ENCODE measurements at regions not wholly inside any gene's neighbourhood (a gene's known extent, or its start where the extent isn't known, plus 50 kb on each side); places are given as distances from the start of the nearest gene placed in this dataset.

GRCh38 chr6:1515280-1515679, 94.4 kb upstream of the FOXC1 start:
- no peak for DNase-seq (ENCODE audit: low read depth)

- no peak for DNase-seq (ENCODE audit: low read depth)
These were observed 93.9 kb upstream of the FOXC1 start for GRCh38 chr6:1515781-1516180.

GRCh38 chr6:1516742-1517520, 92.8 kb upstream of the FOXC1 start:
- no peak for DNase-seq (ENCODE audit: low read depth)

GRCh38 chr6:1518855-1519254, 90.9 kb upstream of the FOXC1 start:
- no peak for DNase-seq (ENCODE audit: low read depth)

GRCh38 chr6:1519597-1519996, 90.1 kb upstream of the FOXC1 start:
- DNase-seq (ENCODE audit: low read depth) = no peak

GRCh38 chr6:1522779-1523178, 86.9 kb upstream of the FOXC1 start:
- no peak for DNase-seq (ENCODE audit: low read depth)

- DNase-seq (ENCODE audit: low read depth) = peak; percentile 8
These were observed 85.7 kb upstream of the FOXC1 start for GRCh38 chr6:1524040-1524480.

- no peak for DNase-seq (ENCODE audit: low read depth)
These were observed 84.2 kb upstream of the FOXC1 start for GRCh38 chr6:1525364-1526038.

GRCh38 chr6:1526398-1527072, 83.2 kb upstream of the FOXC1 start:
- DNase-seq (ENCODE audit: low read depth) = no peak

- DNase-seq (ENCODE audit: low read depth) = peak; percentile 54
These were observed 82.7 kb upstream of the FOXC1 start for GRCh38 chr6:1527073-1527457.

- DNase-seq (ENCODE audit: low read depth) = peak; percentile 26
These were observed 74.4 kb upstream of the FOXC1 start for GRCh38 chr6:1535295-1535694.

GRCh38 chr6:1536526-1537429, 72.9 kb upstream of the FOXC1 start:
- DNase-seq (ENCODE audit: low read depth) = no peak

GRCh38 chr6:1538369-1538768, 71.3 kb upstream of the FOXC1 start:
- DNase-seq (ENCODE audit: low read depth) = no peak

- no peak for DNase-seq (ENCODE audit: low read depth)
These were observed 70.8 kb upstream of the FOXC1 start for GRCh38 chr6:1538810-1539478.

- DNase-seq (ENCODE audit: low read depth) = peak; percentile 10
These were observed 68.7 kb upstream of the FOXC1 start for GRCh38 chr6:1540864-1541521.

- no peak for DNase-seq (ENCODE audit: low read depth)
These were observed 67.4 kb upstream of the FOXC1 start for GRCh38 chr6:1542335-1542734.

- no peak for DNase-seq (ENCODE audit: low read depth)
These were observed 67.0 kb upstream of the FOXC1 start for GRCh38 chr6:1542764-1543163.

GRCh38 chr6:1544000-1544399, 65.7 kb upstream of the FOXC1 start:
- DNase-seq (ENCODE audit: low read depth) = no peak

GRCh38 chr6:1544603-1545002, 65.1 kb upstream of the FOXC1 start:
- no peak for DNase-seq (ENCODE audit: low read depth)

GRCh38 chr6:1545654-1546053, 64.1 kb upstream of the FOXC1 start:
- no peak for DNase-seq (ENCODE audit: low read depth)

- no peak for DNase-seq (ENCODE audit: low read depth)
These were observed 61.9 kb upstream of the FOXC1 start for GRCh38 chr6:1547785-1548184.
